Upper lobe of left lung (tissue), 6 donors: ENCODE measurements at regions not wholly inside any gene's neighbourhood (a gene's known extent, or its start where the extent isn't known, plus 50 kb on each side); places are given as distances from the start of the nearest gene placed in this dataset.

Experiments used
- ATAC-seq, 2 donors: fragments of 200-7000 bp; cut with Tn5 transposase; one replicate each; pipeline ENCODE4 v1.9.1; 2022; ENCODE audit warnings: mild to moderate bottlenecking in 2 of 2, moderate library complexity in 2 of 2; ENCODE audit not compliant: low FRiP score in 2 of 2
- DNase-seq, 2 donors: peaks; one replicate each; pipeline ENCODE4 v3.0.0-alpha.2; 2019 to 2020
- H3K27ac ChIP-seq, 4 donors: fragments of 200-600 bp; sonication (generic); one replicate each; pipeline ENCODE4 v1.5.1; 2016 to 2019
- H3K27me3 ChIP-seq, 4 donors: fragments of 200-600 bp; sonication (generic); one replicate each; pipeline ENCODE4 v1.5.1; 2017 to 2019
- H3K36me3 ChIP-seq, 4 donors: fragments of 200-600 bp; sonication (generic); one replicate each; pipeline ENCODE4 v1.5.1; 2016 to 2019
- H3K4me1 ChIP-seq, 4 donors: fragments of 200-600 bp; sonication (generic); one replicate each; pipeline ENCODE4 v1.5.1; 2018 to 2019
- H3K4me3 ChIP-seq, 4 donors: fragments of 200-600 bp; sonication (generic); one replicate each; pipeline ENCODE4 v1.5.1; 2017 to 2019; ENCODE audit warnings: mild to moderate bottlenecking in 2 of 4, moderate library complexity in 1 of 4
- H3K9me3 ChIP-seq, 4 donors: fragments of 200-600 bp; sonication (generic); one replicate each; pipeline ENCODE4 v1.5.1; 2018 to 2019
- EP300 ChIP-seq, 4 donors: sonication (generic); formaldehyde crosslinking; IDR thresholded peaks; one replicate each; pipeline ENCODE4 v1.5.1; 2017; ENCODE audit warnings: antibody characterized with exemption in 4 of 4, control low read depth in 2 of 4
- POLR2A ChIP-seq, 4 donors: fragments of 450-650 bp; IDR thresholded peaks; one replicate each; pipeline ENCODE4 v1.5.1; 2016 to 2017; ENCODE audit warnings: antibody characterized with exemption in 4 of 4, mild to moderate bottlenecking in 2 of 4
- POLR2AphosphoS5 ChIP-seq, 2 donors: sonication (generic); formaldehyde crosslinking; IDR thresholded peaks; one replicate each; pipeline ENCODE4 v1.5.1; 2017; ENCODE audit warnings: antibody characterized with exemption in 2 of 2
- WGBS, 2 donors: methylation state at CpG; one replicate each; pipeline ENCODE4 v1.1.5; 2017 to 2018; 5-methylcytosine and 5-hydroxymethylcytosine counted together
- TF ChIP-seq, protein P1 (sequence below), 6 experiments: fragments of 450-650 bp in 4 of 6; fragments of 200-600 bp in 2 of 6; sonication (generic) in 2 of 6; IDR thresholded peaks; one replicate each; pipeline ENCODE4 v1.5.1; 2016 to 2019; ENCODE audit warnings: antibody characterized with exemption in 6 of 6
- donor health status: DM: no; HTN: no; CAD: no; lungs with moderate emphysema.
- donor health status: DM: no; HTN: yes; CAD: no; lungs with severe emphysema.

GRCh38 chr2:34646901-34647300 is 1047.8 kb upstream of the FAM98A start:
- H3K9me3 ChIP-seq, result no peaks in the 10 kb centered on the region
- DNase-seq, result no peak
- no peak overlapping the region for H3K27ac ChIP-seq
- no peak for ATAC-seq
- no peaks in the 10 kb centered on the region for H3K27me3 ChIP-seq
- no peak for TF ChIP-seq EP300 (IDR thresholded peaks at IDR 0.05)
- no peak for TF ChIP-seq POLR2AphosphoS5 (IDR thresholded peaks at IDR 0.05)
- TF ChIP-seq, protein P1, sequence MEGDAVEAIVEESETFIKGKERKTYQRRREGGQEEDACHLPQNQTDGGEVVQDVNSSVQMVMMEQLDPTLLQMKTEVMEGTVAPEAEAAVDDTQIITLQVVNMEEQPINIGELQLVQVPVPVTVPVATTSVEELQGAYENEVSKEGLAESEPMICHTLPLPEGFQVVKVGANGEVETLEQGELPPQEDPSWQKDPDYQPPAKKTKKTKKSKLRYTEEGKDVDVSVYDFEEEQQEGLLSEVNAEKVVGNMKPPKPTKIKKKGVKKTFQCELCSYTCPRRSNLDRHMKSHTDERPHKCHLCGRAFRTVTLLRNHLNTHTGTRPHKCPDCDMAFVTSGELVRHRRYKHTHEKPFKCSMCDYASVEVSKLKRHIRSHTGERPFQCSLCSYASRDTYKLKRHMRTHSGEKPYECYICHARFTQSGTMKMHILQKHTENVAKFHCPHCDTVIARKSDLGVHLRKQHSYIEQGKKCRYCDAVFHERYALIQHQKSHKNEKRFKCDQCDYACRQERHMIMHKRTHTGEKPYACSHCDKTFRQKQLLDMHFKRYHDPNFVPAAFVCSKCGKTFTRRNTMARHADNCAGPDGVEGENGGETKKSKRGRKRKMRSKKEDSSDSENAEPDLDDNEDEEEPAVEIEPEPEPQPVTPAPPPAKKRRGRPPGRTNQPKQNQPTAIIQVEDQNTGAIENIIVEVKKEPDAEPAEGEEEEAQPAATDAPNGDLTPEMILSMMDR (IDR thresholded peaks at IDR 0.05), result no peak
- no peak for TF ChIP-seq POLR2A (IDR thresholded peaks at IDR 0.05)
- no peaks in the 10 kb centered on the region for H3K36me3 ChIP-seq
- H3K4me3 ChIP-seq, result no peak overlapping the region
- WGBS, 2 donors, result 91 to 93% methylated on average over 3 of the region's 3 CpGs
- no peaks in the 10 kb centered on the region for H3K4me1 ChIP-seq

DNA sequence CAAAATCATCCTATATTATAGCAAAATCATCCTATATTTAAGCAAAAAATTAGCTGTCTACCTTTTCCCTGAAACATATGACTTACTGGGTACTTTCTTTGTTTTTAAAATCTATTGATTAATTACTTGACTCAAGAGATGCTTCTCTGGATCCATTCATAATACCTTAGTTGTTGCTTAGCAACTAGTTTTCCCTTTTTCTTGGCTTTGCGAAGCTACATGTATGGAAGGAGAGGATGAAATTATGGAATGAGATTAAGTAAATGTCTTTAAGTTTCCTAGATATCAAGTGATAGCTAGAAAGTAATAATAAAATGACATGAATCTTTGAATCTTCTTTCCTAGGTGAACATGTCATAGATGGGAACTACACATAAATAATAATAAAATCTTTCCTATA is 1033.2 kb upstream of the FAM98A start:
- WGBS, 2 donors, result 95 to 97% methylated on average over 1 of the region's 1 CpG
- H3K4me1 ChIP-seq, result no peaks in the 10 kb centered on the region
- no peak overlapping the region for H3K27ac ChIP-seq
- ATAC-seq (no peak), DNase-seq (no peak)
- TF ChIP-seq POLR2A (IDR thresholded peaks at IDR 0.05) (no peak), POLR2AphosphoS5 (IDR thresholded peaks at IDR 0.05) (no peak), EP300 (IDR thresholded peaks at IDR 0.05) (no peak)
- TF ChIP-seq, protein P1 (IDR thresholded peaks at IDR 0.05), result no peak
- H3K9me3 ChIP-seq, result peaks cover 0 to 4% (median 0%) of the 10 kb centered on the region in 4 donors
- no peaks in the 10 kb centered on the region for H3K36me3 ChIP-seq
- H3K27me3 ChIP-seq, result no peaks in the 10 kb centered on the region
- H3K4me3 ChIP-seq, result no peak overlapping the region

- TF ChIP-seq POLR2A (IDR thresholded peaks at IDR 0.05) (no peak), POLR2AphosphoS5 (IDR thresholded peaks at IDR 0.05) (no peak), EP300 (IDR thresholded peaks at IDR 0.05) (no peak)
- TF ChIP-seq, protein P1 (IDR thresholded peaks at IDR 0.05), result no peak
- Histone ChIP-seq H3K4me1 (no peaks in the 10 kb centered on the region), H3K9me3 (no peaks in the 10 kb centered on the region), H3K27ac (no peak overlapping the region), H3K27me3 (no peaks in the 10 kb centered on the region), H3K4me3 (no peak overlapping the region), H3K36me3 (no peaks in the 10 kb centered on the region)
- WGBS, 2 donors, result 49% methylated on average over 3 of the region's 3 CpGs
- DNase-seq (no peak), ATAC-seq (no peak)
Measured at GRCh38 chr2:34627003-34627402, 1027.9 kb upstream of the FAM98A start.

DNA sequence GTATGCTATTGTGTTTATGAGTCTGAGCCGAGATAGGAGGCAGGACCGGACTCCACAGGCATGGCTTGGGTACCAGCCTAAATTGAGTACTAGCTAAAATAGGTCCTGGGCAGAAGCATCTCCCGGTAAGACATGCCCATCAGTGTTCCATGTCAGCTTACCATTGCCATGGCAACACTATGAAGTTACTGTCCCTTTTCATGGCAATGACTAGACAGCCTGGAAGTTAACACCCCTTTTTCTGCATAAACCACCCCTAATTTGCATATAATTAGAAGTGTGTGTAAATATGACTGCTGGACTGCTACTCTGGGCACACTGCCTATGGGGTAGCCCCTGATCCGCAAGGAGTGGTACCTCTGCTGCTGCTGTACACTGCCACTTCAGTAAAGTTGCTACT is 1005.1 kb upstream of the FAM98A start:
- Histone ChIP-seq H3K27ac (no peak overlapping the region), H3K9me3 (no peaks in the 10 kb centered on the region), H3K27me3 (no peaks in the 10 kb centered on the region), H3K4me3 (no peak overlapping the region), H3K36me3 (no peaks in the 10 kb centered on the region), H3K4me1 (no peaks in the 10 kb centered on the region)
- TF ChIP-seq POLR2A (IDR thresholded peaks at IDR 0.05) (no peak), EP300 (IDR thresholded peaks at IDR 0.05) (no peak), POLR2AphosphoS5 (IDR thresholded peaks at IDR 0.05) (no peak)
- TF ChIP-seq, protein P1 (IDR thresholded peaks at IDR 0.05), result no peak
- no peak for ATAC-seq
- 84 to 89% methylated on average over 2 to 4 of the region's 4 CpGs for WGBS, 2 donors
- no peak for DNase-seq

DNA sequence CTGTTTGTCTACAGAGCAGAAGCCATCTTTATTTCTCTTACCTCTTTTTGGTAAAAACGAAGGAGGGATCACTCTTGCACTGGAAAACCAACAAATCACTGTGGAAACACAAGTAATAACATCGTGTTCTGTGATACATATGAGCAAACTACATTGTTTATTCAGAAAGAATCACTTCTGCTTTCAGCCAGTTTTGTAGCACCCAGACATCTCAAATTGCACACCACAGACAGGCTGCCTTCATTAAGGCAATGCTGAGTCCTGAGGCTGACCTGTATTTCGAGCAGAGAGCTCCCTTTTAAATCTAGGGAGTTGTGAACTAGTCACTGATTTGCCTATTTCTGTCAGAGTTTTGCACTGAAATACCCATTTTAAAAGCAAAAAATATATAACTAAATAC is 1003.2 kb upstream of the FAM98A start:
- no peak for DNase-seq
- no peak for ATAC-seq
- Histone ChIP-seq H3K9me3 (no peaks in the 10 kb centered on the region), H3K27ac (no peak overlapping the region), H3K27me3 (no peaks in the 10 kb centered on the region), H3K4me1 (no peaks in the 10 kb centered on the region), H3K4me3 (no peak overlapping the region), H3K36me3 (no peaks in the 10 kb centered on the region)
- 53 to 69% methylated on average over 3 of the region's 3 CpGs for WGBS, 2 donors
- TF ChIP-seq, protein P1 (IDR thresholded peaks at IDR 0.05), result no peak
- no peak for TF ChIP-seq POLR2A (IDR thresholded peaks at IDR 0.05)
- no peak for TF ChIP-seq EP300 (IDR thresholded peaks at IDR 0.05)
- TF ChIP-seq POLR2AphosphoS5 (IDR thresholded peaks at IDR 0.05), result no peak
